ENCODE measurements at regions not wholly inside any gene's neighbourhood (a gene's known extent, or its start where the extent isn't known, plus 50 kb on each side); places are given as distances from the start of the nearest gene placed in this dataset.

DNA sequence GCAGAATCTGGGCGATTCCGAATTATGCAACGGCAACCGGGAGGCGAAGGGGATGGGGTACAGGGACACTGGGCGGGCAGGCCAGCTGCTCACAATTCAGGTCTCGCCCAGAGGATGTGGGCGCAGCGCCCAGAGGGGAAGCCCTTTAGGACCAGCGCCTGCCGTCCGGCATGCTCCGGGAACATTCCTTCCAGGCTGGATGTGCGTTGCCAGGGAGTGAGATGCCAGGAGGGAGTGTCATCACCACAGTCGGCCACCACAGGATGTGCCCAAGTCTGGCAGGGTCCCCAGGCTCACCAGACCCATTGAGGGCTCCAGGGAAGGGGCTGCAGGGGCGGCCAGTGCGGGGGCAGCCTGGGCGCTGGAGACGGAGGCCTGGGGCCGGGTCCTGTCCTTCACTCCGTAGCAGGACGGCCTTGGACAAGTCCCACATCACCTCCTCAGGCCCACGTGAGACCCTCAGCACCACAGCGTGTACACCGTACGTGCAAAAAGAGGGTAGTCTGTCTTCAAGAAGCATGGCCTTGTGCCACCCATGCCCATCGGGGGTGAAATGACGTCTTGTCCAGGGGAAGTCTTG is 63.9 kb downstream of the FOXL3 start:
- TF ChIP-seq, protein P1, sequence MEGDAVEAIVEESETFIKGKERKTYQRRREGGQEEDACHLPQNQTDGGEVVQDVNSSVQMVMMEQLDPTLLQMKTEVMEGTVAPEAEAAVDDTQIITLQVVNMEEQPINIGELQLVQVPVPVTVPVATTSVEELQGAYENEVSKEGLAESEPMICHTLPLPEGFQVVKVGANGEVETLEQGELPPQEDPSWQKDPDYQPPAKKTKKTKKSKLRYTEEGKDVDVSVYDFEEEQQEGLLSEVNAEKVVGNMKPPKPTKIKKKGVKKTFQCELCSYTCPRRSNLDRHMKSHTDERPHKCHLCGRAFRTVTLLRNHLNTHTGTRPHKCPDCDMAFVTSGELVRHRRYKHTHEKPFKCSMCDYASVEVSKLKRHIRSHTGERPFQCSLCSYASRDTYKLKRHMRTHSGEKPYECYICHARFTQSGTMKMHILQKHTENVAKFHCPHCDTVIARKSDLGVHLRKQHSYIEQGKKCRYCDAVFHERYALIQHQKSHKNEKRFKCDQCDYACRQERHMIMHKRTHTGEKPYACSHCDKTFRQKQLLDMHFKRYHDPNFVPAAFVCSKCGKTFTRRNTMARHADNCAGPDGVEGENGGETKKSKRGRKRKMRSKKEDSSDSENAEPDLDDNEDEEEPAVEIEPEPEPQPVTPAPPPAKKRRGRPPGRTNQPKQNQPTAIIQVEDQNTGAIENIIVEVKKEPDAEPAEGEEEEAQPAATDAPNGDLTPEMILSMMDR (optimal IDR thresholded peaks at IDR 0.05 in 1 of 3, IDR thresholded peaks at IDR 0.05 in 1 of 3, conservative IDR thresholded peaks at IDR 0.05 in 1 of 3; ENCODE audit: extremely low read depth in 1 of 3, insufficient read depth in 2 of 3, low read length in 3 of 3), result no peak
- no peak for TF ChIP-seq EZH2 (IDR thresholded peaks at IDR 0.05; ENCODE audit: low read length)

Measured in keratinocyte (primary cell).